Cerebellar nuclear complex (tissue), 1 donor: ENCODE measurements at regions not wholly inside any gene's neighbourhood (a gene's known extent, or its start where the extent isn't known, plus 50 kb on each side); places are given as distances from the start of the nearest gene placed in this dataset.
"Not testable (repeated sequence)": the region's sequence is repeated elsewhere in the genome, so short reads cannot be mapped to it uniquely, and the experiment has no call there.

Experiments used
- DNase-seq, 2 experiments: peaks; one replicate each; lab custom pipeline; 2025; lab: John Stamatoyannopoulos, UW

DNA sequence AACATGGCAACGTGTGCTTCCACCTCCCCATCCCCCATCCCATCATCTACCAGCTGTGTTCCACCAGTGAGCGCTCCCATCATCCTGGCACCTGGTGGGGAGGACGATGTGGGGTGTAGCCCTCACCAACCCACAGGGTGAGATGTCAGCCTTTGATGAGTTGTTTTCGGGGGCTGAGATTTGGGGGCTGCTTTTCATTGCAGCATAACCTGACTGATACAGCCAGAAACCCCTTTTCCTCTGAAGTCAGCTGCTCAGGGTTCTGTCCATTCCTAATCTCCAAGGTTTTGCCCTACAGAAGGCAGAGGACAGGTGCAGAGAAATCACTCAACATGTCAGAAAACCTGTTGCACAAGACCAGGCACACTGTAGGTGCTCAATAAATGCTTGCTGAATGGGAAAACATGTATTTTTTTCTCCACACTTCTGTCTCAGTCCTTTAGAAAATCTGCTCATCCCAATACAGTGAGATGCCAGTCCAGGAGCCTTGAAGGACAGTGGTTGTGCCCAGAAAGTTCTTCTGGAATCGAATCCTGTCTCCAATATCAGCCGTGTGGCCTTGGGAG lies 239.8 kb downstream of the RBM19 start:
- DNase-seq: no peak

DNA sequence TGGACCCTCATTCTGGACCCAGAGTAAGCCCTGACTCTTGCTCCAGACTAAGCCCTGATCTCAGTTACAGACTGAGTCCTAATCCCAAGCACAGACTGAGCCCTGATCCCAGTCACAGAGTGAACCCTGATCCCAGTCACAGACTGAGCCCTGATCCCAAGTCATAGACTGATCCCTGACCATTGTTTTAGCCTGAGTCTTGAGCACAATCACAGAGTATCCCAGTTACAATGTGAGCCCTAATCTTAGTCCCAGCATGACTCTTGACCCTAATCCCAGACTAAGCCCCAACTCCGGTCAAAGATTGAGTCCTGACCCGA lies 240.6 kb downstream of the RBM19 start:
- no peak for DNase-seq

DNA sequence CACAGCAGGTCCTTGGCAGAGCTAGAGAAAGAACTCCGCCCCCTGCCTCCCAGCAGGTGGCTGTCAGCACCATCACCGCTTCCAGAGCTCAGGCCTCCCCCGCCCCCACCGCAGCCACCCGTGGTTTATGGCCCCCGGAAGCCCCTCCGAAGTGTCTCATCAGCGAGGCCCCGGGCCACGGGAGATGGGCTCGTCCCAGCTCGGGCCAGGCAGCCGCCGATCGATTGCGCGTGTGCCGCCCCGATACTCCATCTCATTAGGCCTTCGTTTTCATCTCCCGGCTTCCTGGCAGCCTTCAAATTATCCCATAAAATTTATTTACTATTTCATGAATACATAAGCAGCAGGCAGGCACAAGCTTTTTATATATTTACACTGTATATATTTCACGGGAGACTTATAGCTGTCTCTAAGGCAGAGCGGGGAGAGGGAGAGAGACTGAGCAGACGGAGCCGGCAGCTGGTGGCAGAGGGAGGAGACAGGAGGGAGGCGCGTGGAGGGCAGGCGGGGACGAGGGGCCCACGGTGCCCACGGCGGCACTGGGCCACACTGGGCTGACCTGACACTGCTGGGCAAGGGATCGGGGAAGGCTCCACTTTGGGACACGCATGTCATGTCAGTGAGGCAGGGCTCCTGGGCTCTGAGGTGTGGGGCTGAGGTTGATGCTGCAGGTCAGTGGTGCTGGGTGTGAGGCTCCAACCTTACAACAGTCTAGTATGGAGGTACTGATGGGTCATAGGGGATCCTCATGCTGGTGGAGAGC lies 241.2 kb downstream of the RBM19 start:
- DNase-seq: no peak

DNA sequence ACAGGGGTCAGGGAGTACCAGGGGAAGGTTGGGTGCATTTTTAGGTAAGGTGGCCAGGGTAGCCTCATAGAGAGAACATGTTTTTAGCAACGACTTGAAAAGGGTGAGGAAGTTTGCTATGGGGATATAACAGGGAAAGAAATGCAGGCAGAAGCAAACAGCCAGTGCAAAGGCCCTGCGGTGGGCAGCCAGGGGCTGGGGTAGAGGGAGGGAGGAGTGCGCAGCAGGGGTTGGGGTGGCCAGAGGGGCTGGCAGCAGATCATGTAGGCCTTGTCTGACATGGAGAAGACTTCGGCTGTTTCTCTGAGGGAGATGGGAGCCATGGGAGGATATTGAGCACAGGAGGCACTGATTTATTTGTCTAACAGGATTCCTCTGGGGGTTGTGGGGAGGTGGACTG lies 242.5 kb downstream of the RBM19 start:
- DNase-seq: no peak

DNA sequence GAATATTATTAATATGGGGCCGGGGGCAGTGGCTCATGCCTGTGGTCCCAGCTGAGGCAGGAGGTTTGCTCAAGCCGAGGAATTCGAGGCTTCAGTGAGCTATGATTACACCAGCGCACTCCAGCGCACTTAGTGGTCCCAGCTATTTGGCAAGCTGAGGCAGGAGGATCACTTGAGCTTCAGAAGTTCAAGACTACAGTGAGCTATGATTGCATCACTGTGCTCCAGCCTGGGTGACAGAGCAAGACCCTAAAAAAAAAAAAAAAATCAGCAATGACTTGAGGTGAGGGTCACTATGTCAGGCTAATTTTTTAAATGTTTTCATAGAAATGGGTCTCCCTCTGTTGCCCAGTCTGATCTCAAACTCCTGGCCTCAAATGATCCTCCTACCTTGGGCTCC lies 243.4 kb downstream of the RBM19 start:
- no peak for DNase-seq

DNA sequence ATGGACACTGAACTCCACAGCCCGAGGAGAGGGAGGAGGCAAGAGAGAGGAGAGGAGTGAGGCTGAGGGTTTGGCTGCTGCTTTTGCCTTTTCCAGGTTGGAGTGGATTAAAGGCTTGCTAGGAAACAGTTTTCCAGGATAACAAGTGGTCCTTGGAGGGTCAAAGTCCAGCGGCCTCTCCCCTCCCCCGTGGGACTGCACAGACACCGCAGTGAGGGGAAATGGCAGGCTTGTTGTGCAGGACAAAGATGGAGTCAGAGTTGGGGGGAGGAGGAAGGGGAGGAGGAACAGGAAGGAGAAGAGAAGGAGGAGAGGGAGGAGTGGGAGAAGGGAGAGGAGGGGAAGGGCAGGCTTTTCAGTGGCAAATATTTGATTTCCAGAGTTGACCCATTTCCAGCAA lies 245.5 kb downstream of the RBM19 start:
- DNase-seq: no peak

DNA sequence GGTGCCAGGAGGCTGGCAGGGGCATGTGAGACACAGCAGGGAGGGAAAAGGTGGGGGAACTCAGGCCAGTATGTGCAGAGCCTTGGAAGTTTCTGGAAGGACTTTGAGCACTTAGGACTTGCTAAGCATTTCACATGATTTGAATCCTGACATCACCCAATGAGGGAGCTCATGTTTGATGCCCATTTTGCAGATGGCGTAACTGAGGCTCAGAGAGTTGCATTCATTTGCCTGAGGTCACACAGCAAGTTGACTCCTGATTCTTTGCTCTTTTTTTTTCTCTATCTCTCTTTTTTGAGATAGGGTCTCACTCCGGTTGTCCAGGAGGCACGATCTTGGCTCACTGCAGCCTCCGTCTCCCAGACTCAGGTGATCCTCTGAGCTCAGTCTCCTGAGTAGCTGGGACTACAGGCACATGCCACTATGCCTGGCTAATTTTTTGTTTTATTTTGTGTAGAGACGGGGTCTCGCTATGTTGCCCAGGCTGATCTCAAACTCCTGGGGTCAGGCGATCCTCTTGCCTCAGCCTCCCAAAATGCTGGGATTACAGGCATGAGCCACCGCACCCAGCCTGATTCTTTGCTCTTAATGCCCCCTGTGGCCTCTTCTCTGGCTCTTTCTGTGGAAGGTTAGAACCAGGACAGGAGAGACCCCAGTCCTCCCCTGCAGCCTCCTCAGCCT lies 246.1 kb downstream of the RBM19 start:
- DNase-seq: no peak

DNA sequence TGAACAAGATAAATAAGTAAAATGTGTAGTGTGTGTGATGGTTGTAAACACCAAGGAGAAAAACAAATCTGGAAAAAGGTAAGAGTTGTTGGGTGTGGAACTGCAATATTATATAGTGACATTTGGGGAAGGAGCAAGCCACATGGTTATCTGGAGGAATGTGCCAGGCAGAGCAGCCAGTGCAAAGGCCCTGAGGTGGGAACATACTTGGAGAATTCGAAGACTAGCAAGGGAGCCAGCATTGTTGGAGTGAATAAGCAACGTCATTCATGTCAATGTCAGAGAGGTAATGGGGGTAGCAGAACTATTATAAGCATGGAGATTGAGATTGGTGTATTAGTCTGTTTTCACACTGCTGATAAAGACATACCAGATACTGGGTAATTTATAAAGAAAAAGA lies 241.5 kb upstream of the LHX5 start:
- no peak for DNase-seq

DNA sequence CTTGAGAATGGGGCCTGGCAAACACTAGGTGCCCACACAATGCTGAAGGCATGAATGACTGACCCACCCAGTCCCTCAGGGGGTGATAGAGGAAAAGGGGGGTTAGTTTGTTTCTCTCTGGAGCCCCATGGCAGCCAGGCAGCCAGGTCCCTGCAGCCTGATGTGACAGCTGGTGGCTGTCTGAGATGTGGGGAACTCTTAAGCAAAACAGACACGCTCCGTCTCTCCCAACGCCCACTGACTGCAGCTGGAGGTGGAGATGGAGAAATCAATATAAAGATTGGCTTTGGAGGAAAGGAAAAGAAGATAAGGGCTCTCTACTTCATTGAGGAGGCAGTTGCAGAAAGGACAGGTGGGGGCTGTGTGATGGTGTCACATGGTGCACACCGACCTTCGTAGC lies 240.8 kb upstream of the LHX5 start:
- DNase-seq: no peak

DNA sequence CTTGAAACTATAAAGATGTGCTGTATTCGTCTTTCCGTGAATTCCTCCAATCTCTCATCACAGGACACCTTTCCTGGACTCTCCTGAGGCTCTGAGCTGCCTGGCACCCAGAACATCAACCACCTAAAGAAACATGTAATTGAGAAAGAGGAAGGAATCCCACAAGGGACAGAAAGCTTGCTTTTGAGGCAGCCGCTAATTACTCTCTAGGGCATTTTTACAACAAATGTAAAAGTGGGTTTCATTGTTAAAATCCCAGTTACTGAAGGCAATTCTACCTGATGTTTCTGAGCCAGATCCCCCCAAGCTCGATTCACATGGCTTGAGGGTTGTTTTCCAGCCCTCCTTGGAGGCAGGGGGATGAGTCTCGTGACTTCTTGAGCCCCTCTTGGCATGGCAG lies 238.5 kb upstream of the LHX5 start:
- DNase-seq: no peak

DNA sequence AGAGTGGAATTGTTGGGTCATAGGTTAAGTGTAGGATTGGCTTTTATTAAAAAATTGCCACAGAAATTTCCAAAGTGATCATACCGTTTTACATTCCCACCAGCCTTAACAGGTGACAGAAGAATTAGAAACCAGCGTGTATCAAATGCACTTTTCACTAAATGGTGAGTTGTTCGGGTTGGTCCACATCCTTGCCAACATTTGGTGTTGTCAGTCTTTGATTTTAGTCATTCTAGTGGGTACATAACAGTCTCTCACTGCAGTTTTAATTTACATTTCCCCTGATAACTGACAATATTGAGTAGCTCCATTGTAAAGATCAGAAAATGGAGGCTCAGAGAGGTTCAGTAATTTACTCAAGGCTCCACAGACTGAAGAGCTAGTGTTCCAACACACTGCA lies 237.8 kb upstream of the LHX5 start:
- DNase-seq: no peak

DNA sequence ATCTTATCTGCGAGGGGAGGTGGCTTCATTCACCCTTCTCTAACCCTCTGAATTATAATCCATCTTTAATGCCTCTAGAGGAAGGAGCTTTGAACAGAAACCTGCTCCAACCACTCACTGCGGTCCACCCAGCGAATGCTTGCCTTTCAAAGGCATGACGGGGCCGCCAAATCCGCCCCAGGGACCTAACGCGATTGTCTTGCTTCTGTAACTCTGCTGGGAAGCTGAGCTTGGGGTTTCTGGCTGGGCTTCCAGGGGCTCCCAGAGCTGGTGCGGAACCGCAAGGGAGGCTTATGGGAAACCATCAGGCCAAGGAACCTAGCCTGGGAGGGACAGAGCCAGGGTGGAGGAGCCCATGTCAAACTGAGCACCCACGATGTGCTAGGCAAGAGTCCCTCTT lies 231.2 kb upstream of the LHX5 start:
- no peak for DNase-seq

DNA sequence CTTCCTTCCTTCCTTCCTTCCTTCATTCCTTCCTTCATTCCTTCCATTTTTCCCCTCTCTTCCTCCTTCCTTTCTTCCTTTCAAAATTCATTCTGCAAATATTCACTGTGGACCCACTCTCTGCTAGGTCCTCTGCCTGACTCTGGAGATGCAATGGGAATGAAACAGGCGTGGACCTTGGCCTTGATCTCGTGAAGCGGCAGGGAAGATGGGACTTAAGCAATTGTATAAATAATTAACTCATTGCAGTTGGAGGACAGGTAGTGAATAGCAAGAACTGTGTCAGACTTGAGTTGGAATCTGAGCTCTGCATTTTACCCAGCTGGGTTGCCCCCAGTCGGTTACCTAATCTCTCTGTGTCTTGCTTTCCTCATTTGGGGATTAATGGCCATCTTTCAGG lies 230.6 kb upstream of the LHX5 start:
- no peak for DNase-seq

DNA sequence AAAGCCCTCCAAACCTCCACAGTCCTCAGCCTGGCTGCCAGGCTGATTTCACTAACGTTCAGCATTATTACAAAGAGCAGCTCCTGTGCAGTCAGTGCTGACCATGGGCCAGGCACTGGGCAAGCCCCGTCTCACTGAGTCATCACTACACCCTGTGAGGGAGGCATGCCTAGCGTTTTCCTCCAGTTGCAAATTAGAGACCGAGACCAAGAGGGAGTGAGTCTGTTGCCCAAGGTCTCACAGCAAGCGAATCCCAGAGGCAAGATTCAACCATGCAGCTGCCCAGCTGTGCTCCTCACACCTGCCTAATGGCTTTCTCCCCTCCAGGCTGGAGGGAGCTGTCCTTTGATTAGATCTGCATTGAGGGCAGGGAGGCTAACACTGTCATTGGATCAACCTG lies 229.3 kb upstream of the LHX5 start:
- DNase-seq: no peak

DNA sequence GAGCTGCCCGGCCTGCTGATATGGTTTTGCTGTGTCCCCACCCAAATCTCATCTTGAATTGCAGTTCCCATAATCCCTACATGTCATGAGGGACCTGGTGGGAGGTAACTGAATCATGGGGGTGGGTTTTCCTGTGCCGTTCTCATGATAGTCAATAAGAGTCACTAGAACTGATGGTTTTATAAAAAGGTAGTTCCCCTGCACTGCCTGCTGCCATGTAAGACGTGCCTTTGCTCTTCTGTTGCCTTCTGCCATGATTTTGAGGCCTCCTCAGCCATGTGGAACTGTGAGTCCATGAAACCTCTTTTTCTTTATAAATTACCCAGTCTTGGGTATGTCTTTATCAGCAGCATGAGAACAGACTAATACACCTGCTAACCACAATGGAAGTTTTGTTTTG lies 228.3 kb upstream of the LHX5 start:
- DNase-seq: not testable (repeated sequence)

DNA sequence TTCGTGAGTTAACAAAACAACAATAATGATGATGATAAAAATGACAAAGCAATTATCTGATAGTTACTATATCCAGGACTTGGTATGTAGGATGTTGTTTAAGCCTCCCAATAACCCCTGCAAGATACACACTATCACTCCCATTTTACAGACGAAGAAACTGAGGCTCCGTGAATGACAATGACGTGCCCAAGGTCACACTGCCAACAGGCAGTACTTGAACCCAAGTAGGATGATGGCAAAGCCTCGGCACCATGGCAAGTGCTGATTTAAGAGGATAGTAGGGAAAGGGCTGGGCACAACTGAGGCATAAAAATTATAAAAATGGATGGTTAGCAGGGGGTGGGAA lies 226.8 kb upstream of the LHX5 start:
- no peak for DNase-seq

DNA sequence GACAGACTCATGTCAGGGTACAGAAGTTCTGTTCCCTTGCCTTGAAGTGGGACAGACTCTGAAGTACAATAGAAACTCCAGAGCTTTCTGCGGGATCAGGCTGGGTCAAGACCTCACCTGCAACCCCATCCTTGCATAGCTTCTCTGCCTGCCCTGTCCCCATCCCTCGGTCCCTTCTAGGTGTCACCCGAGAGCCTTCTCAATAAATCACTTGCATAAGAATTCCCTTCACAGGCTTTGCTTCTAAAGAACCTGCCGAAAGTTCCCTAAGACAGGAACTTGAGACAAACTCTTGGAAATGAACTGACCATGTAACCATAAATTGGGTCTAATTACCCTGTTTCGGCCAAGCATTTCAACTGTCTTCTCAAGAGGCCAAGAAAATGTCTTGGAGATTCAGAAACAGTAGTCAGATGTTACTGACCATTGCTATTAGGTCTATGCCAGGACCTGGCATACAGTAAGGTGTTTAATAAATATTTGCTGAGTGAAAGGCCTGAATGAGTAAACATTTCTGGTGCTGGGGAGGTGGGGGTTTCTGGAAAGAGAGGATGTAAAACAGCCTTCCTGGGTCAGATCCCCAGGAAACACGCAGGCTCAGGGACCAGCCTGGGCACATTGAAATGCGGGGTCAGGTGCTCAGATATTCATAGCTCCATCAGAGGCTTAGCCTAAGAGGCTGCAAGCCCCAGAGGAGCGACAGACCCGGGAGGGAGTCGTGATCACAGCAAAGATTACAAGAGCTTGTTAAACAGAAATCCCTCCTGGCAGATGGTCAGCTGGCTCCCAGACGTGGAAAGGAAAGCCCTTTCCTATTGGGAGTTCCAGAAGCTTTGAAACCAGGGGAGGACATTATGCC lies 226.2 kb upstream of the LHX5 start:
- no peak for DNase-seq

DNA sequence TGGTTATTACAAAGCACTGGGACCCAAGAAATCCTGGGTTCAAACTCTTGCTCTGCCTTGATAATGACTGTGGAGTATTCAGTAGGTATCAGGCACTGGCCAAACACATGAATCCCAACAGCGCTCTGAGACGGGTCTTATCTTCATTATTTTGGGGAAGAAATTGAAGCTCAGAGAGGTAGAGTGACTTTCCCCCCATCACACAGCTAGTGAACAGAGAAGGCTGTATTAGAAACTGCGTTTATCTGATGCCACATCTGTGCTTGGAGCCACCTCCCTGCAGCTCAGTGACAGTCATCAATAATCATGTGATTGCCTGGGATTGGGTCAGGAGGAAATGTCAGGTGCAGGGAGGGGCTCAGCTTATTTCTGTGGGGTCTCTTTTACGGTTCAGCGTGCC lies 225.4 kb upstream of the LHX5 start:
- no peak for DNase-seq

DNA sequence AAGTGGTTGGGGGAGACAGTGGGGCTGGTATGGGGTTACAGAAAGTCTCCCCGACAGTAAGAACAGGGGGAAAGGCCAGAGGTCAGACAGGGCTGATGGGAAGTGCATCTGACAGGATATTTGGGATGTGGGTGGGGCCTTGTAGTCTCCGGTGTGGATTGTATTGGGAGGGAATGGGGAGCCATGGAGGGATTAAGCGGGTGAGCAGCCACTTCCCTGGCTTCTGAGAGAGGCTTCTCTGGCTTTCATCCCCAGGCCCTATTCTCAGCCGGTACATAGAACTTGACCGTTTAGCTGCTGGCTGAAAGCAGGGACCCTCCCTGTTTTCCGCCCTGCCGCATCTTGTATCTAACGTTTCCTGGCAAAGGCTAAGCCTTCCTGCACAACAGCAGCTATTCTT lies 222.0 kb upstream of the LHX5 start:
- no peak for DNase-seq

DNA sequence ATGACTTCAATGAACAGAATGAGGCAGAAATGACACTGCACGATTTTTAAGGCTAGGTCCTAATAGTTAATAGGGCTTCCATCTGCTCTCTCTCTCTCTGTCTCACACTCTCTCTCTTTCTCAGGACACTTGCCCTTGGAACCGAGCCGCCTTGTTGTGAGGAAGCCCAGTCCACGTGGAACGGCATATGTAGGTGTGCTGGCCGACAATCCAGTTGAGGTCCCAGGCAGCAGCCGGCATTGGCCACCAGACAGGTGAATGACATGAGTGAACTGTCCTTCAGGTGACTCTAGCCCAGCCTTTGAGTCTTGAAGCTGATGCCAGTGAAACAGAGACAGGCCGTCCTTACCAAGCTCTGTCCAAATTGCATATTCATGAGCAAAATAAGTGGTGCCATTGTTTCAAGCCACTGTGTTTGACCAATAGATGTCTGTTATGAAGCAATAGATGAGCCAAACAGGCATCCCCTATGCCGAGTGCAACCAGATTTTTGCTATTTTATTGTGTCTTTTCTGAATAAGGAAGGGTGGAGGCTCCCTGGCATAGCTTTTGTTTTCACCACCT lies 217.5 kb upstream of the LHX5 start:
- DNase-seq: no peak

DNA sequence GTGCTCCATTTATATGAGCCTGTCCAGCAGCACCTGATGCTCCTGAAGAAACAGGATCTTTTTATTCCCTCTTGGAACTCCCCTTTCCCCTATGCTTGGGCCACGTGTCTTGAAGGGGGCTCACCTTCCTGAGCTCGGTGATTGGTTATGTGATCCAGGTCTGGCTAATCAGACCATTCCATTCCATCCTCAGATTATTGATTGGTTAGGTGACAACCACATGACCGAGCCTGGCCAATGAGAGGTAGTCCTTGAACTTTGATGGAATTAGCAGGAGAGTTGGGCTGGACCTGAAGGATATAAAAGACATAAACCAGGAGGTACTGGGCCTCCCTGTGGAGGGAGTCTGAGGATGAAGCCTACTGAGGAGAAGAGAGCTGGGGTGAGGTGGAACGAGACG lies 216.6 kb upstream of the LHX5 start:
- no peak for DNase-seq

DNA sequence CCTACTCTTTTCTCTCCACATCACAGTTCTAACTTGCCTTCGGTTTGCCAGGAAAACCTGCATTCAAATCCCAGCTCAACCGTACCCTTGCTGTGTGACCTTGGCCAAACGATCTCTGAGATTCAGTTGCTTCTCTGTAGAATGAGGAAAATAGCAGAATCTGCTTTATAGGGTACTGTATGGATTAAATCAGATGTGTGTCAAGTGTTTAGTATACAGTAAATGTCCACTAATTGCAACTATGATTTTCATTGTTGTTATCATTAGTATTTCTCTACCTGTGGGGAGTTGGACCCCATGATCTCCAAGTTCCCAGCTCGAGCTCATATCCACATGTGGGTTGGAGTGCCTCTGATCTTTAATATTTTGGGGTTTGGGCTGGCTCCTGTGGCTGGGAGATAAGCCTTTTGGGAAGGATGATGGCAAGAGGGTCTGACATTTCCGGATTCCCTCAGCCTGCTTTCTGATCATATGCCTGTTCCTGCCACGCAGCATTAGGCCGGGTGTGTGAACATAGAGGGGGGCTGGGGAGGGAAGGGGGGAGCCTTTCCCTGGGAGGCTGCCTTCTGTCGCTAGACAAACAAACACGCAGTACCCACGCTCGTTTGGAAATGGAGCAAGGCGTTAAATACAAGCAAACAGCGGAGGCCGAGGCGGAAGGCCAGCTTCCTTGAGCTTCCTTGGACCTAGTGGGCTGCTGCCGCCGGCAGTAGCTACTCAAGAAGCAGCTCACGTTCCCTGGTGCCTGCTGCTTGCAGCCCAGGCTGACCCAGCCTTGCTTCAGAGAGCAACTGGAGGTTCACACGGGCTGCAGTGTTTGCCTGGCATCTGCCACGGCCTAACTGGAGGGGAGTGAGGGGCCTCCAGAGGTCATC lies 213.5 kb upstream of the LHX5 start:
- no peak for DNase-seq
